GM18907 (cell line): ENCODE measurements at regions not wholly inside any gene's neighbourhood (a gene's known extent, or its start where the extent isn't known, plus 50 kb on each side); places are given as distances from the start of the nearest gene placed in this dataset.
"Not testable (repeated sequence)": the region's sequence is repeated elsewhere in the genome, so short reads cannot be mapped to it uniquely, and the experiment has no call there.

Source experiments
- ATAC-seq: cut with Tn5 transposase; IDR thresholded peaks from one replicate; pipeline ENCODE4 v1.9.1; 2021; ENCODE audit warnings: mild to moderate bottlenecking, moderate library complexity; ENCODE audit not compliant: unreplicated experiment

GRCh38 chr17:72464221-72464620 lies 343.4 kb downstream of the SOX9 start:
- not testable (repeated sequence) for ATAC-seq

GRCh38 chr17:72465191-72466024 lies 344.6 kb downstream of the SOX9 start:
- peak; percentile 52 for ATAC-seq

GRCh38 chr17:72466199-72466598 lies 345.4 kb downstream of the SOX9 start:
- peak; percentile 72 for ATAC-seq

GRCh38 chr17:72466606-72467005 lies 345.8 kb downstream of the SOX9 start:
- peak; percentile 9 for ATAC-seq

- no peak for ATAC-seq
Measured at GRCh38 chr17:72467841-72468653, 347.2 kb downstream of the SOX9 start.

GRCh38 chr17:72468841-72469240 lies 348.0 kb downstream of the SOX9 start:
- no peak for ATAC-seq

- ATAC-seq = no peak
Measured at GRCh38 chr17:72470121-72470705, 349.4 kb downstream of the SOX9 start.

GRCh38 chr17:72470734-72471133 lies 349.9 kb downstream of the SOX9 start:
- no peak for ATAC-seq

- no peak for ATAC-seq
Measured at GRCh38 chr17:72471296-72471695, 350.5 kb downstream of the SOX9 start.

GRCh38 chr17:72472106-72472505 lies 351.3 kb downstream of the SOX9 start:
- no peak for ATAC-seq

GRCh38 chr17:72472853-72473390 lies 352.1 kb downstream of the SOX9 start:
- ATAC-seq = not testable (repeated sequence)

GRCh38 chr17:72474243-72474642 lies 353.4 kb downstream of the SOX9 start:
- no peak for ATAC-seq

GRCh38 chr17:72474719-72475477 lies 354.1 kb downstream of the SOX9 start:
- no peak for ATAC-seq

- no peak for ATAC-seq
Measured at GRCh38 chr17:72476134-72476533, 355.3 kb downstream of the SOX9 start.

- ATAC-seq = no peak
Measured at GRCh38 chr17:72476575-72476986, 355.8 kb downstream of the SOX9 start.

GRCh38 chr17:72477491-72477890 lies 356.7 kb downstream of the SOX9 start:
- ATAC-seq = no peak

GRCh38 chr17:72479113-72479512 lies 358.3 kb downstream of the SOX9 start:
- ATAC-seq = no peak

- no peak for ATAC-seq
Measured at GRCh38 chr17:72481572-72481971, 360.8 kb downstream of the SOX9 start.

- no peak for ATAC-seq
Measured at GRCh38 chr17:72485596-72485995, 364.8 kb downstream of the SOX9 start.

GRCh38 chr17:72486806-72487205 lies 366.0 kb downstream of the SOX9 start:
- no peak for ATAC-seq
